WTC11 (cell line): ENCODE measurements at regions not wholly inside any gene's neighbourhood (a gene's known extent, or its start where the extent isn't known, plus 50 kb on each side); places are given as distances from the start of the nearest gene placed in this dataset.

Experiments
- ATAC-seq: fragments of 200-7000 bp; cut with Tn5 transposase; 2 replicates; pipeline ENCODE4 v1.10.0; 2021; ENCODE audit warnings: mild to moderate bottlenecking, moderate library complexity
- CTCF ChIA-PET: fragments of 300-600 bp; sonication (Branson Sonifier 250); formaldehyde crosslinking; loops from one replicate; lab custom pipeline; 2021; ENCODE audit warnings: antibody characterized with exemption; lab: Charles Lee
- POLR2A ChIA-PET: fragments of 350-600 bp; sonication (Branson Sonifier 250); formaldehyde crosslinking; loops from one replicate; lab custom pipeline; 2021; ENCODE audit warnings: antibody characterized with exemption; lab: Charles Lee
- DNase-seq: peaks from one replicate; pipeline ENCODE4 v3.0.0; 2021; ENCODE audit warnings: low spot score
- H3K27ac Mint-ChIP-seq: 2 replicates; pipeline ENCODE4 v1.8.0; 2021; ENCODE audit warnings: mixed read lengths
- H3K27me3 Mint-ChIP-seq: 2 replicates; pipeline ENCODE4 v1.8.0; 2021; ENCODE audit warnings: low read depth, mild to moderate bottlenecking, moderate library complexity, mixed read lengths
- H3K36me3 Mint-ChIP-seq: 2 replicates; pipeline ENCODE4 v1.8.0; 2021; ENCODE audit warnings: mixed read lengths
- H3K4me1 Mint-ChIP-seq: 2 replicates; pipeline ENCODE4 v1.8.0; 2022; ENCODE audit warnings: mixed read lengths
- H3K4me3 Mint-ChIP-seq: 2 replicates; pipeline ENCODE4 v1.8.0; 2021; ENCODE audit warnings: mild to moderate bottlenecking, moderate library complexity, mixed read lengths
- H3K9me3 Mint-ChIP-seq: 2 replicates; pipeline ENCODE4 v1.8.0; 2021; ENCODE audit warnings: mixed read lengths
- CBFB ChIP-seq: sonication (generic); formaldehyde crosslinking; IDR thresholded peaks from 2 replicates; pipeline ENCODE4 v1.8.1; 2022; ENCODE audit warnings: mild to moderate bottlenecking, low read depth, missing genetic modification reagents
- HMGA2 ChIP-seq: fragments of 250-450 bp; sonication (Bioruptor Pico); IDR thresholded peaks from 2 replicates; pipeline ENCODE4 v1.4.0; 2021; ENCODE audit warnings: mild to moderate bottlenecking, moderate library complexity
- JAZF1 ChIP-seq: fragments of 250-450 bp; sonication (Bioruptor Pico); IDR thresholded peaks from 2 replicates; pipeline ENCODE4 v1.9.0; 2021; ENCODE audit warnings: moderate library complexity, mild to moderate bottlenecking, inconsistent platforms
- JUN ChIP-seq: sonication (generic); formaldehyde crosslinking; IDR thresholded peaks from 2 replicates; pipeline ENCODE4 v1.8.0; 2023; ENCODE audit warnings: mild to moderate bottlenecking, missing genetic modification reagents
- NR1H2 ChIP-seq: sonication (generic); formaldehyde crosslinking; IDR thresholded peaks from 2 replicates; pipeline ENCODE4 v1.9.0; 2021; ENCODE audit warnings: mild to moderate bottlenecking, moderate library complexity, missing genetic modification reagents
- OVOL2 ChIP-seq: fragments of 250-450 bp; sonication (Bioruptor Pico); IDR thresholded peaks from 2 replicates; pipeline ENCODE4 v1.9.0; 2021; ENCODE audit warnings: mild to moderate bottlenecking, borderline replicate concordance
- RELA ChIP-seq: sonication (generic); formaldehyde crosslinking; IDR thresholded peaks from 2 replicates; pipeline ENCODE4 v1.8.1; 2022; ENCODE audit warnings: missing genetic modification reagents, mild to moderate bottlenecking, borderline replicate concordance
- RORB ChIP-seq: fragments of 250-450 bp; sonication (Bioruptor Pico); IDR thresholded peaks from 2 replicates; pipeline ENCODE4 v1.9.0; 2021; ENCODE audit warnings: mild to moderate bottlenecking
- SMAD4 ChIP-seq: sonication (generic); formaldehyde crosslinking; IDR thresholded peaks from 2 replicates; pipeline ENCODE4 v1.8.0; 2022; ENCODE audit warnings: mild to moderate bottlenecking, missing genetic modification reagents
- TP53 ChIP-seq: sonication (generic); formaldehyde crosslinking; IDR thresholded peaks from 2 replicates; pipeline ENCODE4 v1.8.1; 2023; ENCODE audit warnings: mild to moderate bottlenecking, missing genetic modification reagents
- ZNF396 ChIP-seq: fragments of 250-450 bp; sonication (Bioruptor Pico); IDR thresholded peaks from 2 replicates; pipeline ENCODE4 v1.8.0; 2021; ENCODE audit warnings: mild to moderate bottlenecking, moderate library complexity, borderline replicate concordance
- TF ChIP-seq, protein P1 (sequence below): sonication (generic); formaldehyde crosslinking; IDR thresholded peaks from 2 replicates; pipeline ENCODE4 v1.8.1; 2022; ENCODE audit warnings: mild to moderate bottlenecking, moderate library complexity, missing genetic modification reagents
- TF ChIP-seq, protein P2 (sequence below): sonication (generic); formaldehyde crosslinking; IDR thresholded peaks from 2 replicates; pipeline ENCODE4 v1.8.0; 2022; ENCODE audit warnings: mild to moderate bottlenecking, missing genetic modification reagents
- TF ChIP-seq, protein P3 (sequence below): sonication (generic); formaldehyde crosslinking; IDR thresholded peaks from 2 replicates; pipeline ENCODE4 v1.8.0; 2023; ENCODE audit warnings: mild to moderate bottlenecking, missing genetic modification reagents
- TF ChIP-seq, protein P4 (sequence below): fragments of 250-450 bp; sonication (Bioruptor Pico); IDR thresholded peaks from 2 replicates; pipeline ENCODE4 v1.9.0; 2021; ENCODE audit warnings: moderate library complexity, mild to moderate bottlenecking, inconsistent platforms, borderline replicate concordance
- TF ChIP-seq, protein P5 (sequence below): sonication (generic); formaldehyde crosslinking; IDR thresholded peaks from 2 replicates; pipeline ENCODE4 v1.8.0; 2023; ENCODE audit warnings: missing genetic modification reagents

DNA sequence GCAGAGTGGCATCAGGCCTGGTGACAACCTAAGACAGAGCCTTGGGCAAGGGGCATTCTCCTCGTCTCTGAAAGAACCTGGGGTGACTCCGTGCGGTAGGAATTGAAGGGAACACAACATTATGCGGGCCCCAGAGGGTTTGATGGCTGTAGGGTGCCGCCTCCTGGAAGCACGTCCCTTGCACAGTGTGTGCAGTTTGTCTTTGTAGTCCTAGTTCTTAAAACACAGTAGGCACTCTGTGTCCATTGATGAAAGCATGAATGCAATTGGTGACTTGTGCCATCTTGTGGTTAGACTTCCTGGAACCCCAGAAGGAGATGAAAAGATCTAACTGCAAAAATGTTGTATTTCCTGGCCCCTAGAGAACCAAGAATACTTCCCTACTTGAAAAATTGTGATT lies 279.8 kb downstream of the UTP18 start:
- Mint-ChIP-seq H3K36me3 (no peaks in the 10 kb centered on the region), H3K4me1 (peaks cover 4% of the 10 kb centered on the region; the same call in 1 of the 2 replicates), H3K27me3 (no peaks in the 10 kb centered on the region), H3K27ac (no peak overlapping the region), H3K9me3 (peaks cover 8% of the 10 kb centered on the region), H3K4me3 (no peak overlapping the region)
- no peak for DNase-seq
- CTCF ChIA-PET = interaction anchor here (1.1 to 2.2 kb wide), 3 partner anchors 78 to 194 kb away, joined by 4 to 7 read pairs (median 5); no protein-coding TSS in a partner anchor
- no peak for TF ChIP-seq SMAD4 (CRISPR knock-in tag)
- TF ChIP-seq, protein P1, sequence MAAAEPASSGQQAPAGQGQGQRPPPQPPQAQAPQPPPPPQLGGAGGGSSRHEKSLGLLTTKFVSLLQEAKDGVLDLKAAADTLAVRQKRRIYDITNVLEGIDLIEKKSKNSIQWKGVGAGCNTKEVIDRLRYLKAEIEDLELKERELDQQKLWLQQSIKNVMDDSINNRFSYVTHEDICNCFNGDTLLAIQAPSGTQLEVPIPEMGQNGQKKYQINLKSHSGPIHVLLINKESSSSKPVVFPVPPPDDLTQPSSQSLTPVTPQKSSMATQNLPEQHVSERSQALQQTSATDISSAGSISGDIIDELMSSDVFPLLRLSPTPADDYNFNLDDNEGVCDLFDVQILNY = no peak
- POLR2A ChIA-PET = no interaction called here
- no peak for ATAC-seq

DNA sequence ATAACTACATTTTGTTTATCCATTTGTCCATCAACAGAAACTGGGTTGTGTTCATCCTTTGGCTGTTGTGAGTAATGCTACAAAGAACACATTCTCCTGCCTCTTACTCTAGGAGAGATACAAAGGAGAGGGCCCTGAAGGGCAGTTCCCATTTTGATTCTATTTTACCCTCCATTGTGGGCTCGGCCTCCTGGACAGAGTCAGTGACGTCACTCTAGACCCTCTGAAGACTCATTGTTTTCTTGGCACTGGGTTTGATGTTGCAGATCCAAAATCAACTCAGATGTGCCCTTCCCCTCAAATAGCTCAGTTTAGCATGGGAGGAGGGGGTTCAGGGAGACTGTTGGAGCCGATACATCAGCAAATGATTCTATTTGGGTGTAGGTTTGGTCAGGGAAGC lies 280.9 kb downstream of the UTP18 start:
- CTCF ChIA-PET = interaction anchor here (1.1 to 2.2 kb wide), 3 partner anchors 79 to 193 kb away, joined by 4 to 7 read pairs (median 5); no protein-coding TSS in a partner anchor
- H3K36me3 Mint-ChIP-seq = no peaks in the 10 kb centered on the region
- TF ChIP-seq, protein P2, sequence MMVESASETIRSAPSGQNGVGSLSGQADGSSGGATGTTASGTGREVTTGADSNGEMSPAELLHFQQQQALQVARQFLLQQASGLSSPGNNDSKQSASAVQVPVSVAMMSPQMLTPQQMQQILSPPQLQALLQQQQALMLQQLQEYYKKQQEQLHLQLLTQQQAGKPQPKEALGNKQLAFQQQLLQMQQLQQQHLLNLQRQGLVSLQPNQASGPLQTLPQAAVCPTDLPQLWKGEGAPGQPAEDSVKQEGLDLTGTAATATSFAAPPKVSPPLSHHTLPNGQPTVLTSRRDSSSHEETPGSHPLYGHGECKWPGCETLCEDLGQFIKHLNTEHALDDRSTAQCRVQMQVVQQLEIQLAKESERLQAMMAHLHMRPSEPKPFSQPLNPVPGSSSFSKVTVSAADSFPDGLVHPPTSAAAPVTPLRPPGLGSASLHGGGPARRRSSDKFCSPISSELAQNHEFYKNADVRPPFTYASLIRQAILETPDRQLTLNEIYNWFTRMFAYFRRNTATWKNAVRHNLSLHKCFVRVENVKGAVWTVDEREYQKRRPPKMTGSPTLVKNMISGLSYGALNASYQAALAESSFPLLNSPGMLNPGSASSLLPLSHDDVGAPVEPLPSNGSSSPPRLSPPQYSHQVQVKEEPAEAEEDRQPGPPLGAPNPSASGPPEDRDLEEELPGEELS = no peak
- no peak for TF ChIP-seq RELA
- no peak for TF ChIP-seq JAZF1
- TF ChIP-seq, protein P3, sequence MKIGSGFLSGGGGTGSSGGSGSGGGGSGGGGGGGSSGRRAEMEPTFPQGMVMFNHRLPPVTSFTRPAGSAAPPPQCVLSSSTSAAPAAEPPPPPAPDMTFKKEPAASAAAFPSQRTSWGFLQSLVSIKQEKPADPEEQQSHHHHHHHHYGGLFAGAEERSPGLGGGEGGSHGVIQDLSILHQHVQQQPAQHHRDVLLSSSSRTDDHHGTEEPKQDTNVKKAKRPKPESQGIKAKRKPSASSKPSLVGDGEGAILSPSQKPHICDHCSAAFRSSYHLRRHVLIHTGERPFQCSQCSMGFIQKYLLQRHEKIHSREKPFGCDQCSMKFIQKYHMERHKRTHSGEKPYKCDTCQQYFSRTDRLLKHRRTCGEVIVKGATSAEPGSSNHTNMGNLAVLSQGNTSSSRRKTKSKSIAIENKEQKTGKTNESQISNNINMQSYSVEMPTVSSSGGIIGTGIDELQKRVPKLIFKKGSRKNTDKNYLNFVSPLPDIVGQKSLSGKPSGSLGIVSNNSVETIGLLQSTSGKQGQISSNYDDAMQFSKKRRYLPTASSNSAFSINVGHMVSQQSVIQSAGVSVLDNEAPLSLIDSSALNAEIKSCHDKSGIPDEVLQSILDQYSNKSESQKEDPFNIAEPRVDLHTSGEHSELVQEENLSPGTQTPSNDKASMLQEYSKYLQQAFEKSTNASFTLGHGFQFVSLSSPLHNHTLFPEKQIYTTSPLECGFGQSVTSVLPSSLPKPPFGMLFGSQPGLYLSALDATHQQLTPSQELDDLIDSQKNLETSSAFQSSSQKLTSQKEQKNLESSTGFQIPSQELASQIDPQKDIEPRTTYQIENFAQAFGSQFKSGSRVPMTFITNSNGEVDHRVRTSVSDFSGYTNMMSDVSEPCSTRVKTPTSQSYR (CRISPR knock-in tag) = no peak
- no peak for TF ChIP-seq RORB (CRISPR knock-in tag)
- TF ChIP-seq TP53 (CRISPR knock-in tag) = no peak
- TF ChIP-seq, protein P4, sequence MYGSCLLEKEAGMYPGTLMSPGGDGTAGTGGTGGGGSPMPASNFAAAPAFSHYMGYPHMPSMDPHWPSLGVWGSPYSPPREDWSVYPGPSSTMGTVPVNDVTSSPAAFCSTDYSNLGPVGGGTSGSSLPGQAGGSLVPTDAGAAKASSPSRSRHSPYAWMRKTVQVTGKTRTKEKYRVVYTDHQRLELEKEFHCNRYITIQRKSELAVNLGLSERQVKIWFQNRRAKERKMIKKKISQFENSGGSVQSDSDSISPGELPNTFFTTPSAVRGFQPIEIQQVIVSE (CRISPR knock-in tag) = no peak
- TF ChIP-seq CBFB (CRISPR knock-in tag) = no peak
- TF ChIP-seq, protein P5, sequence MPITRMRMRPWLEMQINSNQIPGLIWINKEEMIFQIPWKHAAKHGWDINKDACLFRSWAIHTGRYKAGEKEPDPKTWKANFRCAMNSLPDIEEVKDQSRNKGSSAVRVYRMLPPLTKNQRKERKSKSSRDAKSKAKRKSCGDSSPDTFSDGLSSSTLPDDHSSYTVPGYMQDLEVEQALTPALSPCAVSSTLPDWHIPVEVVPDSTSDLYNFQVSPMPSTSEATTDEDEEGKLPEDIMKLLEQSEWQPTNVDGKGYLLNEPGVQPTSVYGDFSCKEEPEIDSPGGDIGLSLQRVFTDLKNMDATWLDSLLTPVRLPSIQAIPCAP = no peak
- no peak for TF ChIP-seq ZNF396 (CRISPR knock-in tag)
- no peak for TF ChIP-seq OVOL2
- TF ChIP-seq JUN (CRISPR knock-in tag) = no peak
- no peak for TF ChIP-seq HMGA2 (CRISPR knock-in tag)
- TF ChIP-seq NR1H2 (CRISPR knock-in tag) = no peak
- TF ChIP-seq, protein P1 = no peak
- TF ChIP-seq, all 79 proteins: peak for 0
- Mint-ChIP-seq H3K4me1 (peaks cover 9% of the 10 kb centered on the region; the same call in 1 of the 2 replicates), H3K9me3 (peaks cover 8% of the 10 kb centered on the region), H3K4me3 (no peak overlapping the region), H3K27ac (no peak overlapping the region), H3K27me3 (no peaks in the 10 kb centered on the region)
- POLR2A ChIA-PET = interaction anchor here (0.6 kb wide), 1 partner anchor 24 kb away, joined by 3 read pairs; no protein-coding TSS in a partner anchor
- no peak for ATAC-seq
- DNase-seq = no peak
